ENCODE measurements at regions not wholly inside any gene's neighbourhood (a gene's known extent, or its start where the extent isn't known, plus 50 kb on each side); places are given as distances from the start of the nearest gene placed in this dataset.

DNA sequence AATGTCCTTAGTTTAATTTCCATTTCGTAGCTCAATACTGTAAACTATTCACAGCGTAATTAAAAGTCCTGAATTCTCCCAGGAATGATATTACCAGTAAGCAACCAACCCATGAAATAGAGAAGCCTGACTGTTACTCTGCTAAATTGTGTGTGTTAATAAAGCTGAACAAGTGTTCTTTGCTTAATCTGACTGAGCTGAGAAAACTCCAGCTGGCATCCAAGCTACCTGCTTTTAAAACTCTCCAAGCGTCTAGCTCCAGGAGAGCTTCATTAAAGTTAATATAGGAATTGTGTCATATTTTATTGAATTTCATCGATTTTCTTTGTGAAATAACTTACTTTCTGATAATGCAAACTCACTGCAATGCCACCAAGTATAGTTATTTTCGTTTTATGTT lies 524.4 kb downstream of the SLC16A7 start:
- Mint-ChIP-seq H3K4me1 (ENCODE audit: low read depth) (no peaks in the 10 kb centered on the region), H3K4me3 (no peak overlapping the region), H3K27me3 (ENCODE audit: low read depth) (no peaks in the 10 kb centered on the region), H3K27ac (no peak overlapping the region), H3K9me3 (peaks cover 2 to 4% of the 10 kb centered on the region in 2 donors), H3K36me3 (ENCODE audit: insufficient read depth in 2 of 2) (peaks cover 0 to 2% of the 10 kb centered on the region in 2 donors)
- ATAC-seq (replicated peaks in 1 of 2) (no peak), DNase-seq (no peak)

DNA sequence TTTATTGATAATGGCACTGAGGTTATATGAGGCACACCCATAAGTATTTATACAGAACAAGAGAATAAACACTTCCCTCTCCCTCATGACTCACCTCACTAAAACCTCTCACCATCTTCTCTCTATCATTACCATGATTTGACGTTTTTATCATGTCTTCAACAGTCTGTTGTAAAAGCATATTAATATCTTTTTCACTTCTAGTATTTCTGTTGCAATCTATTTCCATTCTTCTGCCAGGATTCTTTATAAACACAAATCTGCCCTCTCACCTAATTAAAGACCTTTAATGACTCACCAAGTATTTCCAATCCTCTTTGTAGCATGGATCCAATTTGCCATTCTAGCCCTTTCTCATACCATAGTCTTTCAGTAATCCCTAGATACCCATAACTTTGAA lies 527.7 kb downstream of the SLC16A7 start:
- no peak overlapping the region for H3K27ac Mint-ChIP-seq

DNA sequence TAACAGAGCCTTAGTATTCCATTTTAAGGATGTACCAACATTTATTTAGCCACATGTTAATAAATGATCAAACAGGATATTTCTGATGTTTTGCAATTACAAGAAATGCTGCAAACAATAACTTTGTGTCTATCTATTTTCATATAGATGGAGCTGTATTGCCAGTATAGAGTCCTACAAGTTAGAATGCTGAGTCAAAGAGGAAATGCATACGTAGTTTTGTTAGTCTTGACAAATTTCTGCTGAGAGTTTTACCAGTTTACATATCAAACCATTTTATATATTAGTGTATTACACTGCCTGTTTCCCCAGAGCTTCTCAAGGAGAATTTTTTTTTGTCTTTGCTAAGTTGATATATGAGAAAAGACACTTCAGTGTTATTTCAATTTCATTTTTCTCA lies 541.7 kb downstream of the SLC16A7 start:
- Mint-ChIP-seq H3K36me3 (ENCODE audit: insufficient read depth in 2 of 2) (no peaks in the 10 kb centered on the region), H3K4me3 (no peak overlapping the region), H3K27me3 (ENCODE audit: low read depth) (no peaks in the 10 kb centered on the region), H3K27ac (no peak overlapping the region), H3K4me1 (ENCODE audit: low read depth) (no peaks in the 10 kb centered on the region), H3K9me3 (no peaks in the 10 kb centered on the region)
- DNase-seq (no peak), ATAC-seq (replicated peaks in 1 of 2) (no peak)

More for the DNA sequence above, 527.7 kb downstream of the SLC16A7 start:
- no peaks in the 10 kb centered on the region for H3K27me3 Mint-ChIP-seq (ENCODE audit: low read depth)
- ATAC-seq (replicated peaks in 1 of 2) (no peak), DNase-seq (no peak)
- no peaks in the 10 kb centered on the region for H3K4me1 Mint-ChIP-seq (ENCODE audit: low read depth)
- no peak overlapping the region for H3K4me3 Mint-ChIP-seq
- H3K36me3 Mint-ChIP-seq (ENCODE audit: insufficient read depth in 2 of 2), result peaks cover 0 to 1% of the 10 kb centered on the region in 2 donors
- H3K9me3 Mint-ChIP-seq, result peaks cover 0 to 7% of the 10 kb centered on the region in 2 donors

DNA sequence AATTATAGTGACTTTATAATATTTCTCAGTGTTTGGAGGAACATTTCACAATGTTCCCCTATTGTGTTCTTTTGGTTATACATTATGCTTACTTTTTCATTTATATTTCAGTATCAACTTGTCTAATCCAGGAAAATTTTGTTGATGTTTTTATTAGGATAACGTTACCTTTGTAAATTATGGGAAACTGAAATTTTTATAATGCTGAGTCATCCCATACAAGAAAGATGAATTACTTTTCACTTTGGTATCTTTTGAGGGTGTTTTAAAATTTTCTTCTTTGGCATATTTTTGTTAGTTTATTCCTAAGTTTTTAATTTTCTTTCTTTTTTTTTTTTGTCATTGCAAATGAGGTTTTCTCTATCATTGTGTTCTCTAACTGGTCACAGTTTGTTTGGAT lies 542.7 kb downstream of the SLC16A7 start:
- no peak overlapping the region for H3K27ac Mint-ChIP-seq
- no peak for ATAC-seq (replicated peaks in 1 of 2)
- no peaks in the 10 kb centered on the region for H3K9me3 Mint-ChIP-seq
- no peaks in the 10 kb centered on the region for H3K27me3 Mint-ChIP-seq (ENCODE audit: low read depth)
- DNase-seq, result no peak
- no peak overlapping the region for H3K4me3 Mint-ChIP-seq
- H3K36me3 Mint-ChIP-seq (ENCODE audit: insufficient read depth in 2 of 2), result no peaks in the 10 kb centered on the region
- H3K4me1 Mint-ChIP-seq (ENCODE audit: low read depth), result no peaks in the 10 kb centered on the region

DNA sequence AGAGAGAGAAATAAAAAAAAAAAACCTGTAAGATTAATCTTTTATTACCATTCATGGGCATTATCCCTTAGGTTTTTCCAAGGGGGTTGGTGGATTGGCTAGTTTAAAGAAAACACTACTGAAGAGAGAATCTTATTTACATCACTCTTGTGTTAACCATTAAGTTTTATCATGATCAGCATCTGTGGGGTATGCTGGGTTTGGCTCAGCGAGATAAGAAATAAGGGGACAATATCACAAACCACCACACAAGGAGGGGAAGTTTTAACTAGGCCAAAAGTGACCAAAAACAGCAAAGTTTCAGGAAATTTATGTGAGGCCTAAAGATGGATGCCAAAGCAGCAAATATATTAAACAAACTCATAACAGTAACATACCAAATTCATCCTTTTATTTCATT lies 548.6 kb downstream of the SLC16A7 start:
- no peaks in the 10 kb centered on the region for H3K36me3 Mint-ChIP-seq (ENCODE audit: insufficient read depth in 2 of 2)
- no peaks in the 10 kb centered on the region for H3K27me3 Mint-ChIP-seq (ENCODE audit: low read depth)
- no peak for ATAC-seq (replicated peaks in 1 of 2)
- no peaks in the 10 kb centered on the region for H3K4me1 Mint-ChIP-seq (ENCODE audit: low read depth)
- H3K27ac Mint-ChIP-seq, result no peak overlapping the region
- no peak overlapping the region for H3K4me3 Mint-ChIP-seq
- no peaks in the 10 kb centered on the region for H3K9me3 Mint-ChIP-seq
- no peak for DNase-seq

DNA sequence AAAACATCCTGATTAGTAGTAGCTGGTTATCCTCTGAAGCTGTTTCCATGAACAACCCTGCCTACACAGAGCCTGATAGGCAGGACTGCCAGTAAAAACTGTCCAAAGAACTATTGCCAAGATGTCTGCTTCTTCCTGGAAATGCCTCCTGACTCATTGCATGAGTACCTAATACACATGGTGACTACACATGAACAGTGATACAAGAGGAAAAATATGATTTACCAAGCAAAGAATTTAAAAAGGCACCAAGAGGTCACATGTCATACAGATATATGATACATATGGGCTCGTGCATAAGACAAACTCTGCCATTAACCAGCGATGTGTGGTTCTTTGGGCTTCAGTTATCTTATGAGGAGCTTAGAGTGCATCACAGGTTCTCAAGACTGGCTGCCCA lies 552.3 kb downstream of the SLC16A7 start:
- H3K36me3 Mint-ChIP-seq (ENCODE audit: insufficient read depth in 2 of 2), result no peaks in the 10 kb centered on the region
- DNase-seq (no peak), ATAC-seq (replicated peaks in 1 of 2) (no peak)
- H3K27ac Mint-ChIP-seq, result no peak overlapping the region
- no peaks in the 10 kb centered on the region for H3K27me3 Mint-ChIP-seq (ENCODE audit: low read depth)
- no peak overlapping the region for H3K4me3 Mint-ChIP-seq
- peaks cover 2 to 3% of the 10 kb centered on the region in 2 donors for H3K9me3 Mint-ChIP-seq
- H3K4me1 Mint-ChIP-seq (ENCODE audit: low read depth), result no peaks in the 10 kb centered on the region

DNA sequence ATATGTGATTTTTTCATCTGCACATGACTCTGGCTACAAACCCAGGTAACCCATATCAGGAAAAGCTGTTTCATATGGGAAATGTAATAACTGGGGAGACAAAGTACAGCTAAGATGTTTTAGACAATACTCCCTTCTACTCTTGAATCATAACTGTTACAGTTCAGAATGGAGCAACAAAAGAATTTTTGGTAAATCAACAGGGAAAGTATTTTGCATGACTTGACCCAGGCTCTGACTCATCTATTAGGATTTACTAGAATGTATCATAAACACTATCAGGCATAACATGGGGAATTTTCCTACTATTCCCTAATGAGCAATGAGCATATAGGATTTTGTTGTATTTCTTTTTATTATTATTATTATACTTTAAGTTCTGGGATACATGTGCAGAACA lies 553.0 kb downstream of the SLC16A7 start:
- ATAC-seq (replicated peaks in 1 of 2), result no peak
- DNase-seq, result no peak
- Mint-ChIP-seq H3K27me3 (ENCODE audit: low read depth) (no peaks in the 10 kb centered on the region), H3K9me3 (peaks cover 2 to 3% of the 10 kb centered on the region in 2 donors), H3K4me3 (no peak overlapping the region), H3K36me3 (ENCODE audit: insufficient read depth in 2 of 2) (no peaks in the 10 kb centered on the region), H3K27ac (no peak overlapping the region), H3K4me1 (ENCODE audit: low read depth) (no peaks in the 10 kb centered on the region)

DNA sequence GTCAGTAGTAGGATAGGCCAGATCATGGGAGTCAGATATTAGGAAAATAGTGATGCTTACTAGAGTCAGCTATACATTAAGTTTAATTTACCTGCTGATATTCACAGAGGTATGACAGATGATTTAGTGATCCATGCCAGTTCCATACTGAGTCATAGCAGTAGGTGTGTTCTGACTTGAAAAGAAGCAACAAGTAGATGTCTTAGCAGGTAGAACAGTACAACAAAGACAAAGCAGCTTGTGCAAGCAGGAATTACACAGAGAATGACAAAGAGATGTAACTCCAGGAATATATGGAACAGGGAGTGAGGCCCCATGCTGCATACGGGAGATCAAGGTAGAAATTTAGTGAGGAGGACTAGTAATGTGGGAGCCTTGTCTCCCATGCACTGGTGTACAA lies 556.9 kb downstream of the SLC16A7 start:
- Mint-ChIP-seq H3K27ac (no peak overlapping the region), H3K36me3 (ENCODE audit: insufficient read depth in 2 of 2) (no peaks in the 10 kb centered on the region)

DNA sequence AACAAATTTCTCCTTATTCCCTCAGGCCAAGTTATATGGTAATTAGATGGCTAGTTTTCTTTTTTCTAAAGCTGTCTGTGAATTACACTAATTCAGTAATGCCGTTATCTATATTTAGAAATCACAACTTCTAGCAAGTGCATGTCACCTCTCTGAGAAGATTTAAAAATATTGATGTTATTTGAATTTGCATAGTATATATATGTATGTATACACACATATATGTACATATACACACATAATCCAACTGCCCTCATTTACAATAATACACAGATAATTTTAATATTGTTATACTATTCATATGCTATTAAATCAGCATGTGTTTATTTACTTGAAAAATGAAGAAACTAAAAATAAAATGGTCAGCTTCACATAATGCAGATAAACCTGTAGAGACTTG lies 563.9 kb downstream of the SLC16A7 start:
- H3K4me3 Mint-ChIP-seq, result no peak overlapping the region
- H3K4me1 Mint-ChIP-seq (ENCODE audit: low read depth), result no peaks in the 10 kb centered on the region
- DNase-seq (no peak), ATAC-seq (replicated peaks in 1 of 2) (no peak)
- no peaks in the 10 kb centered on the region for H3K36me3 Mint-ChIP-seq (ENCODE audit: insufficient read depth in 2 of 2)
- no peak overlapping the region for H3K27ac Mint-ChIP-seq
- no peaks in the 10 kb centered on the region for H3K27me3 Mint-ChIP-seq (ENCODE audit: low read depth)
- H3K9me3 Mint-ChIP-seq, result peaks cover 5 to 6% of the 10 kb centered on the region in 2 donors

More for the DNA sequence above, 556.9 kb downstream of the SLC16A7 start:
- Mint-ChIP-seq H3K4me1 (ENCODE audit: low read depth) (no peaks in the 10 kb centered on the region), H3K27me3 (ENCODE audit: low read depth) (no peaks in the 10 kb centered on the region), H3K4me3 (no peak overlapping the region), H3K9me3 (peaks cover 3 to 4% of the 10 kb centered on the region in 2 donors)
- DNase-seq (no peak), ATAC-seq (replicated peaks in 1 of 2) (no peak)

DNA sequence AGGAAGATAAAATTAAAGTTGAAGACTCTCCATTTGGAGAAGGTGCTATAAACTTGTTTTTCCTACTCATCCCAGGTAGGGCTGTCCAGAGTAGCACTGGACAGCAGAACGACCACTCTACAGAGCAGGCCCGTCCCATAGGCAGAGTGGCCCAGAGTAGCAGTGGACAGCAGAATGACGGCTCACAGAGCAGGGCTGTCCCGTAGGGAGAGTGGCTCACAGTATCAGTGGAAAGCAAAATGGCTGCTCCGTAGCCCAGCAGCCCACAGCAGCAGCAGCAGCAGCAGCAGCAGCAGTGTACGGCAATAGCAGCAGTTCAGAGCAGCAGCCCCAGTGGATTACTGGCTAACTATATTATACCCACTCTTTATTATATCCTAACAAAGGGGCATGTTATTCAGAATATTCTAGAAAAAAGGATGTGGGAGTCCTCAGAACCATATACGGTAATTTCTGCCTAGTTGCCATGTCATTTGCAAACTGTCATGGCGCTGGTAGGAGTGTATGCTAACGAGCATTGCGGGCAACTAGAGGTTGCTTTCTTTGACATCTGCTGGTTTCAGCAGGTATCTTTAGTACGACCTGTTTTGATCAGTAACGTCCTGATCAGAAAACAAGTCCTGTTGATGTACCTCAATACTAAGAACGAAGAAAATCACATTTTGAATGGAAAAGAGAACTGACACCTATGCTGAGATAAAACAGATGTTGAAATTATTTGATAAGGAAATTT lies 567.3 kb downstream of the SLC16A7 start:
- no peak overlapping the region for H3K4me3 Mint-ChIP-seq
- no peaks in the 10 kb centered on the region for H3K27me3 Mint-ChIP-seq (ENCODE audit: low read depth)
- no peak overlapping the region for H3K27ac Mint-ChIP-seq
- H3K36me3 Mint-ChIP-seq (ENCODE audit: insufficient read depth in 2 of 2), result no peaks in the 10 kb centered on the region
- H3K4me1 Mint-ChIP-seq (ENCODE audit: low read depth), result no peaks in the 10 kb centered on the region
- peaks cover 2 to 6% of the 10 kb centered on the region in 2 donors for H3K9me3 Mint-ChIP-seq
- ATAC-seq (replicated peaks in 1 of 2) (no peak), DNase-seq (no peak)

DNA sequence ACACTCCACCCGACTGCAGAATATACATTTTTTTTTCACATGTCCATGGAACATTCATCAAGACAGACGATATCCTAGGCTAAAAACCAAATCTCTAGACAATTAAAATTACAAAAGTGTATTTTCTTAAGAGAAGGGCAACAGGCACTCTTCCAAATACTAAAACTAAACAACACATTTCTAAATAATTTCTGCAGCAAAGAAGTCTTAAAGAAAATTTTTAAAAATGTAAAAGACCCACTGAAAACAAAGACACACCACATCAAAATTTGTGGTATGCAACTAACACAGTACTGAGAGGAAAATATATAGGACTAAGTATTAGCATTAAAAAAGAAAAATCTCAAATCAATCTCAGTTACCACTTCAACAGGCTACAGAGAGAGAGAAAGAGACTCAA lies 570.0 kb downstream of the SLC16A7 start:
- Mint-ChIP-seq H3K4me3 (no peak overlapping the region), H3K9me3 (peaks cover 2 to 6% of the 10 kb centered on the region in 2 donors), H3K27ac (no peak overlapping the region), H3K27me3 (ENCODE audit: low read depth) (no peaks in the 10 kb centered on the region), H3K36me3 (ENCODE audit: insufficient read depth in 2 of 2) (no peaks in the 10 kb centered on the region), H3K4me1 (ENCODE audit: low read depth) (no peaks in the 10 kb centered on the region)
- no peak for ATAC-seq (replicated peaks in 1 of 2)
- no peak for DNase-seq

DNA sequence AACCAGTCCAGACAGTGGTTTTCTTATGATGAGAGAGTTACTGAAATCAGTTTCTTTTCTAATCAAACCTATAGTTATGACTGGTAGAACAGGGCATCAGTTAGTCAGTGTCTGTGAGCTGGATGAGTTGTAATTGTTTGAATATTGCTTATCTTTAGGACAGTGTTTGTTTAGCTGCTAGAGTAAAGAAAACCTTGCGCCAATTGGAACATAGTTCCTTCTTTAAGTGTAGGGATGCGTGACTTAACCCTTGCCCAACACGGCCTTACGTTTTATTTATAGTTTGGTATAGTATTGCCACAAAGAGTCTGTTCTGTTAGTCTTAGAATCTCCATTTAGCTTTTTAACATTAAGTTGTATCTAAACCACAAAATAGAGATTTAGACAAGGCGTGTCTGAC lies 572.6 kb downstream of the SLC16A7 start:
- H3K27ac Mint-ChIP-seq, result no peak overlapping the region
- no peak overlapping the region for H3K4me3 Mint-ChIP-seq
- H3K36me3 Mint-ChIP-seq (ENCODE audit: insufficient read depth in 2 of 2), result no peaks in the 10 kb centered on the region
- ATAC-seq (replicated peaks in 1 of 2) (no peak), DNase-seq (no peak)
- H3K4me1 Mint-ChIP-seq (ENCODE audit: low read depth), result no peaks in the 10 kb centered on the region
- H3K27me3 Mint-ChIP-seq (ENCODE audit: low read depth), result no peaks in the 10 kb centered on the region
- peaks cover 0 to under 1% of the 10 kb centered on the region in 2 donors for H3K9me3 Mint-ChIP-seq

DNA sequence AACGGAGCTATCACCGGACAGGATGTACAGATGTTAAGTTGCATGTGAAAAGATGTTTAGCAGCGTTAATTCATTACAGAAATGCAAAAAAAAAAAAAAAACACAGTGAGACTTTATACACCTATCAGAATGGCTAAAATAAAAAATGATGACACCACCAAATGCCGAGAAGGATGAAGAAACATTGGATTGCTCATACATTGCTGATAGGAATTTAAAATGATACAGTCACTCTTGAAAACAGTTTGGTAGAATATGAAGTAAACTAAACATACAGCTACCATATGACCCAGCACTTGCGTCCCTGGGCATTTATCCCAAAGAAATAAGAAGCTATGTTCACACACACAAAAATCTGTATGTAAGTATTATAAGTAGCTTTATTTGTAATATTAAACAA lies 574.1 kb downstream of the SLC16A7 start:
- H3K27me3 Mint-ChIP-seq (ENCODE audit: low read depth), result no peaks in the 10 kb centered on the region
- no peaks in the 10 kb centered on the region for H3K4me1 Mint-ChIP-seq (ENCODE audit: low read depth)
- DNase-seq, result no peak
- no peak overlapping the region for H3K27ac Mint-ChIP-seq
- no peaks in the 10 kb centered on the region for H3K9me3 Mint-ChIP-seq
- no peaks in the 10 kb centered on the region for H3K36me3 Mint-ChIP-seq (ENCODE audit: insufficient read depth in 2 of 2)
- no peak for ATAC-seq (replicated peaks in 1 of 2)
- H3K4me3 Mint-ChIP-seq, result no peak overlapping the region

All from activated T-cell treated with anti-CD3 and anti-CD28 coated beads, Interleukin-2, amount 50 U/mL, for 72 hours (primary cell).